ENCODE measurements at regions not wholly inside any gene's neighbourhood (a gene's known extent, or its start where the extent isn't known, plus 50 kb on each side); places are given as distances from the start of the nearest gene placed in this dataset.

- Mint-ChIP-seq H3K9me3 (peaks cover 7% of the 10 kb centered on the region), H3K4me1 (peaks cover 4% of the 10 kb centered on the region), H3K4me3 (no peak overlapping the region), H3K36me3 (peaks cover 4% of the 10 kb centered on the region), H3K27ac (no peak overlapping the region), H3K27me3 (ENCODE audit: low read depth) (no peaks in the 10 kb centered on the region)
- no peak for TF ChIP-seq CTCF (IDR thresholded peaks at IDR 0.05; ENCODE audit: unreplicated experiment)
- no peak for DNase-seq (ENCODE audit: low spot score in 2 of 2, unreplicated experiment in 2 of 2)
Measured at GRCh38 chr4:132565542-132565941, 583.6 kb upstream of the PCDH10 start.

- Mint-ChIP-seq H3K9me3 (peaks cover 9% of the 10 kb centered on the region), H3K4me1 (peaks cover 10% of the 10 kb centered on the region), H3K36me3 (no peaks in the 10 kb centered on the region), H3K27ac (peak overlapping the region; percentile 86), H3K27me3 (ENCODE audit: low read depth) (no peaks in the 10 kb centered on the region), H3K4me3 (no peak overlapping the region)
- no peak for DNase-seq (ENCODE audit: low spot score in 2 of 2, unreplicated experiment in 2 of 2)
- TF ChIP-seq CTCF (IDR thresholded peaks at IDR 0.05; ENCODE audit: unreplicated experiment) = no peak
Measured at GRCh38 chr4:132572210-132572609, 576.9 kb upstream of the PCDH10 start.

GRCh38 chr4:132587626-132588025 is 561.5 kb upstream of the PCDH10 start:
- no peak for TF ChIP-seq CTCF (IDR thresholded peaks at IDR 0.05; ENCODE audit: unreplicated experiment)
- peaks cover 9% of the 10 kb centered on the region for H3K9me3 Mint-ChIP-seq
- no peak overlapping the region for H3K27ac Mint-ChIP-seq
- DNase-seq (ENCODE audit: low spot score in 2 of 2, unreplicated experiment in 2 of 2) = no peak
- no peaks in the 10 kb centered on the region for H3K27me3 Mint-ChIP-seq (ENCODE audit: low read depth)
- H3K4me1 Mint-ChIP-seq = no peaks in the 10 kb centered on the region
- no peaks in the 10 kb centered on the region for H3K36me3 Mint-ChIP-seq
- H3K4me3 Mint-ChIP-seq = no peak overlapping the region

GRCh38 chr4:132592340-132592739 is 556.8 kb upstream of the PCDH10 start:
- no peak overlapping the region for H3K4me3 Mint-ChIP-seq
- H3K36me3 Mint-ChIP-seq = no peaks in the 10 kb centered on the region
- no peaks in the 10 kb centered on the region for H3K27me3 Mint-ChIP-seq (ENCODE audit: low read depth)
- no peaks in the 10 kb centered on the region for H3K4me1 Mint-ChIP-seq
- H3K9me3 Mint-ChIP-seq = no peaks in the 10 kb centered on the region
- no peak for TF ChIP-seq CTCF (IDR thresholded peaks at IDR 0.05; ENCODE audit: unreplicated experiment)
- DNase-seq (ENCODE audit: low spot score in 2 of 2, unreplicated experiment in 2 of 2) = no peak
- H3K27ac Mint-ChIP-seq = no peak overlapping the region

GRCh38 chr4:132592850-132593249 is 556.2 kb upstream of the PCDH10 start:
- DNase-seq (ENCODE audit: low spot score in 2 of 2, unreplicated experiment in 2 of 2) = no peak
- Mint-ChIP-seq H3K36me3 (no peaks in the 10 kb centered on the region), H3K4me3 (no peak overlapping the region), H3K4me1 (no peaks in the 10 kb centered on the region), H3K27ac (no peak overlapping the region), H3K9me3 (no peaks in the 10 kb centered on the region), H3K27me3 (ENCODE audit: low read depth) (no peaks in the 10 kb centered on the region)
- TF ChIP-seq CTCF (IDR thresholded peaks at IDR 0.05; ENCODE audit: unreplicated experiment) = no peak

- H3K27ac Mint-ChIP-seq = no peak overlapping the region
- no peaks in the 10 kb centered on the region for H3K27me3 Mint-ChIP-seq (ENCODE audit: low read depth)
- no peak for TF ChIP-seq CTCF (IDR thresholded peaks at IDR 0.05; ENCODE audit: unreplicated experiment)
- no peaks in the 10 kb centered on the region for H3K9me3 Mint-ChIP-seq
- H3K36me3 Mint-ChIP-seq = no peaks in the 10 kb centered on the region
- no peak overlapping the region for H3K4me3 Mint-ChIP-seq
- DNase-seq (ENCODE audit: low spot score in 2 of 2, unreplicated experiment in 2 of 2) = no peak
- H3K4me1 Mint-ChIP-seq = no peaks in the 10 kb centered on the region
Measured at GRCh38 chr4:132593717-132594400, 555.2 kb upstream of the PCDH10 start.
